ENCODE measurements at regions not wholly inside any gene's neighbourhood (a gene's known extent, or its start where the extent isn't known, plus 50 kb on each side); places are given as distances from the start of the nearest gene placed in this dataset.

DNA sequence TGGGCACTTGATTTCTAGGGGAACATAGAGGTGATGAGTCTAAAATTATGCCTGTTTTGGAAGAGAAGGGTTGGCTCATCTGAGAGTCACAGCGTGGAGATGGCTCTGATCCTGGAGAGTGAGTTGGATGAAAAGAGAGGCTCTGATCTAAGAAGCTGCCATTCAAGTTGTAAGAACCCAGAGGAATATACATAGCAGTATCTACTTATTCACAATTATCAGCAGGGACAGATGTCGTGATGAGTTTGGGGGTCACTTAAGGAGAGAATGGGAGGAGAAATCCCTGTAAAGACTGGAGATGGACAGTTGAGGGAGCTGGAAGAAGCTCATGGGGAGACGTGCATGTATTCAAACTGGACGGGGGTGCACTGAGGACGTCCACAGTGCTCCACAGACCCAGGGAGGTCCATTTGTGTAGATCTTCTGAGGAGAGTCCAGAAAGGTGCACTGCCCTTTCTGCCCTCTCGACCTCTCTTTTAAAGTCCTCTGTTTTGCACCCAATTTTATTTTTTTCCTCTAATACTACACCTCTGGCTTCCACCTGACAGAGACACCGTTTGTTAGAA, 124.7 kb upstream of the SSTR4 start:
- Histone ChIP-seq H3K4me1 (ENCODE audit: insufficient read depth, insufficient read length) (no peaks in the 10 kb centered on the region), H3K9ac (ENCODE audit: insufficient read length, low read depth) (no peak overlapping the region), H3K9me3 (ENCODE audit: insufficient read depth, low read length) (no peaks in the 10 kb centered on the region), H3K27me3 (ENCODE audit: insufficient read depth, insufficient read length) (no peaks in the 10 kb centered on the region), H3K4me3 (ENCODE audit: insufficient read length, low read depth) (no peak overlapping the region), H3K36me3 (ENCODE audit: insufficient read depth, insufficient read length, low read length) (no peaks in the 10 kb centered on the region)
- DNase-seq (ENCODE audit: low read depth, low spot score): no peak
- TF ChIP-seq ZNF274 (IDR thresholded peaks at IDR 0.05; ENCODE audit: low read depth, low read length) (no peak), SUZ12 (IDR thresholded peaks at IDR 0.05; ENCODE audit: extremely low read depth, insufficient read depth, insufficient read length) (no peak), YY1 (IDR thresholded peaks at IDR 0.05; ENCODE audit: insufficient read depth, insufficient read length) (no peak)

DNA sequence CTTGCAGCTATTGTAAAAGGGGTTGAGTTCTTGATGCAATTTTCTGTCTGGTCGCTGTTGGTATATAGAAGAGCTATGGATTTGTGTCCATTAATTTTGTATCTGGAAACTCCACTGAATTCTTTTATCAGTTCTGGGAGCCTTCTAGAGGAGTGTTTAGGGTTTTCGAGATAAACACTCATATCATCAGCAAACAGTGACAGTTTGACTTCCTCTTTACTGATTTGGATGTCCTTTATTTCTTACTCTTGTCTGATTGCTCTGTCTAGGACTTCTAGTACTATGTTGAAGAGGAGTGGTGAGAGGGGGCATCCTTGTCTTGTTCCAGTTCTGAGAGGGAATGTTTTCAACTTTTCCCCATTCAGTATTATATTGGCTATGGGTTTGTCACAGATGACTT, 120.8 kb upstream of the SSTR4 start:
- TF ChIP-seq YY1 (IDR thresholded peaks at IDR 0.05; ENCODE audit: insufficient read depth, insufficient read length) (no peak), SUZ12 (IDR thresholded peaks at IDR 0.05; ENCODE audit: extremely low read depth, insufficient read depth, insufficient read length) (no peak), ZNF274 (IDR thresholded peaks at IDR 0.05; ENCODE audit: low read depth, low read length) (no peak)
- H3K36me3 ChIP-seq (ENCODE audit: insufficient read depth, insufficient read length, low read length): no peaks in the 10 kb centered on the region
- no peaks in the 10 kb centered on the region for H3K9me3 ChIP-seq (ENCODE audit: insufficient read depth, low read length)
- no peak for DNase-seq (ENCODE audit: low read depth, low spot score)
- H3K4me3 ChIP-seq (ENCODE audit: insufficient read length, low read depth): no peak overlapping the region
- no peak overlapping the region for H3K9ac ChIP-seq (ENCODE audit: insufficient read length, low read depth)
- H3K27me3 ChIP-seq (ENCODE audit: insufficient read depth, insufficient read length): no peaks in the 10 kb centered on the region
- no peaks in the 10 kb centered on the region for H3K4me1 ChIP-seq (ENCODE audit: insufficient read depth, insufficient read length)

DNA sequence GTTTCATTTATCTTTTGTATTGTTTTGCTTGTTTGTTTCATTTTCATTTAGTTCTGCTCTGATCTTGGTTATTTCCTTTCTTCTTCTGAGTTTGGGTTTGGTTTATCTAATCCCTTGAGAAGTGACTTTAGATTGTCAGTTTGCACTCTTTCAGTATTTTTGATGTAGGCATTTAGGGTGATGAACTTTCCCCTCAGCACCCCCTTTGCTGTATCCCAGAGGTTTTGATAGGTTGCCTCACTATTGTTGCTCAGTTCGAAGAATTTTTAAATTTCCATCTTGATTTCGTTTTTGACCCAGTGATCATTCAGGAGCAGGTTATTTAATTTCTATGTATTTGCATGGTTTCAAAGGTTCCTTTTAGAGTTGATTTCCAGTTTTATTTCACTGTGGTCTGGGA, 119.6 kb upstream of the SSTR4 start:
- H3K4me3 ChIP-seq (ENCODE audit: insufficient read length, low read depth): no peak overlapping the region
- no peaks in the 10 kb centered on the region for H3K9me3 ChIP-seq (ENCODE audit: insufficient read depth, low read length)
- no peaks in the 10 kb centered on the region for H3K4me1 ChIP-seq (ENCODE audit: insufficient read depth, insufficient read length)
- no peak overlapping the region for H3K9ac ChIP-seq (ENCODE audit: insufficient read length, low read depth)
- DNase-seq (ENCODE audit: low read depth, low spot score): no peak
- no peak for TF ChIP-seq SUZ12 (IDR thresholded peaks at IDR 0.05; ENCODE audit: extremely low read depth, insufficient read depth, insufficient read length)
- TF ChIP-seq YY1 (IDR thresholded peaks at IDR 0.05; ENCODE audit: insufficient read depth, insufficient read length): no peak
- TF ChIP-seq ZNF274 (IDR thresholded peaks at IDR 0.05; ENCODE audit: low read depth, low read length): no peak
- H3K36me3 ChIP-seq (ENCODE audit: insufficient read depth, insufficient read length, low read length): no peaks in the 10 kb centered on the region
- no peaks in the 10 kb centered on the region for H3K27me3 ChIP-seq (ENCODE audit: insufficient read depth, insufficient read length)

DNA sequence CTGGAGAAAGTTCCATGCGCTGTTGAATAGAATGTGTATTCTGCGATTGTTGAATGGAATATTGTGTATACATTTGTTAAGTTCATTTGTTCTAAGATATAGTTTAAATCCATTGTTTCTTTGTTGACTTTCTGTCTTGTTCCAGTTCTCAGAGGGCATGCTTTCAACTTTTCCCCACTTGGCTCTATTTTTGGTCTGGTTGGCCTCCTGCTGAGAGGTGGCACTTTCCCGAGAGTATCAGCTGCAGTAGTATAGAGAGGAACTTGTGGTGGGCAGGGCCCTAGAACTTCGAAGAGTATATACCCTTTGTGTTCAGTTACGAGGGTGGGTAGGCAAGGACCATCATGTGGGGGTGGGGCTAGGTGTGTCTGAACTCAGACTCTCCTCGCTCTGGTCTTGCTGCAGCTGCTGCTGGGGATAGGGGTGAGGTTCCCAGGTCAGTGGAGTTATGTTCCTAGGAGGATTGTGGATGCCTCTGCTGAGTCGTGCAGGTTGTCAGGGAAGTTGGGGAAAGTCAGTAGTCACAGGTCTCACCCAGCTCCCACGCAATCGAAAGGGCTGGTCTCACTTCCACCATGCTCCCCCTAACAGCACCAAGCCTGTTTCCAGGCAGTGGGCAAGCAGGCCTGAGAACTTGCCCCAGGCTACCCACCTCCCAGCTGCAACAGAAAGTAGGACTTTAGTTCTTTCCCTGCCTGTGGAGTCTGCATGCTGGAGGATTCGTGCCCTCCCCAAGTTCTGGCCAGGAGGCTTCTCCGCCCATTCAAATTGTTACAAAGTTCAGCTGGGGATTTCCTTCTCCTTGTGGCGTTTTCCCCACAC, 118.9 kb upstream of the SSTR4 start:
- Histone ChIP-seq H3K36me3 (ENCODE audit: insufficient read depth, insufficient read length, low read length) (no peaks in the 10 kb centered on the region), H3K9me3 (ENCODE audit: insufficient read depth, low read length) (no peaks in the 10 kb centered on the region), H3K9ac (ENCODE audit: insufficient read length, low read depth) (no peak overlapping the region), H3K4me3 (ENCODE audit: insufficient read length, low read depth) (no peak overlapping the region), H3K4me1 (ENCODE audit: insufficient read depth, insufficient read length) (no peaks in the 10 kb centered on the region), H3K27me3 (ENCODE audit: insufficient read depth, insufficient read length) (no peaks in the 10 kb centered on the region)
- TF ChIP-seq SUZ12 (IDR thresholded peaks at IDR 0.05; ENCODE audit: extremely low read depth, insufficient read depth, insufficient read length) (no peak), YY1 (IDR thresholded peaks at IDR 0.05; ENCODE audit: insufficient read depth, insufficient read length) (no peak), ZNF274 (IDR thresholded peaks at IDR 0.05; ENCODE audit: low read depth, low read length) (no peak)
- no peak for DNase-seq (ENCODE audit: low read depth, low spot score)

DNA sequence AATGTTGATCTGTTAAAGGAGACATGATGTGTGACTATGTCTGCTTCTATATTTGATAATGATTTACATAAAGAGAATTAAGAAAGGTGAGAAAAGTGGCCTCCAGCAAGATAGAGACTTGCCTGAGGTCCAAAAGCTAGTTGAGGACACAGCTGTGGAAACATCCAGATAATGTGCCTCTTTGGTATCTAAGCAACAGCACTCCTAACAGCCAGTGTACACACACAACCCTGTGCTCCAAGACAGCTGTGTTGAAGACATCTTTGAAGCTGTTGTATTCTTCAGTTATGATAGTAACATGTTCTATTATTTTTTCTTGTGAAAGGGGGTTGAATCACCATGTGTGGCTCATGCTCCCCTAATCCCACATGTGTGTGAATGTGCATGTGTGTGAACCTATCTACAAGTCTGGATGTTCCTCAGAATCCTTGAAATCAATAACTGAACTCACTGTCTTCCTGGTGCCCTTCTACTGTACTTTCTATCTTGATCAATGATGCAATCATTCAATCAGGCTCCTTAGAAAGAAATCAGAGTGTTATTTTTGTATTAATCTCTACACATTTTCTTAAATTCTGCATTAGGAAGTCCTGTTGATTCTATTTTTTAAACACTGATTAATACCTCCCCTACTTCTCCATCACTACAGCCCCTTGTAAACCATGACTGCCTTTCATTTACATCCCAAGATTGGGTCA, 116.7 kb upstream of the SSTR4 start:
- H3K4me3 ChIP-seq (ENCODE audit: insufficient read length, low read depth): no peak overlapping the region
- TF ChIP-seq YY1 (IDR thresholded peaks at IDR 0.05; ENCODE audit: insufficient read depth, insufficient read length) (no peak), SUZ12 (IDR thresholded peaks at IDR 0.05; ENCODE audit: extremely low read depth, insufficient read depth, insufficient read length) (no peak), ZNF274 (IDR thresholded peaks at IDR 0.05; ENCODE audit: low read depth, low read length) (no peak)
- no peaks in the 10 kb centered on the region for H3K4me1 ChIP-seq (ENCODE audit: insufficient read depth, insufficient read length)
- no peak overlapping the region for H3K9ac ChIP-seq (ENCODE audit: insufficient read length, low read depth)
- no peak for DNase-seq (ENCODE audit: low read depth, low spot score)
- no peaks in the 10 kb centered on the region for H3K9me3 ChIP-seq (ENCODE audit: insufficient read depth, low read length)
- H3K27me3 ChIP-seq (ENCODE audit: insufficient read depth, insufficient read length): no peaks in the 10 kb centered on the region
- H3K36me3 ChIP-seq (ENCODE audit: insufficient read depth, insufficient read length, low read length): no peaks in the 10 kb centered on the region

DNA sequence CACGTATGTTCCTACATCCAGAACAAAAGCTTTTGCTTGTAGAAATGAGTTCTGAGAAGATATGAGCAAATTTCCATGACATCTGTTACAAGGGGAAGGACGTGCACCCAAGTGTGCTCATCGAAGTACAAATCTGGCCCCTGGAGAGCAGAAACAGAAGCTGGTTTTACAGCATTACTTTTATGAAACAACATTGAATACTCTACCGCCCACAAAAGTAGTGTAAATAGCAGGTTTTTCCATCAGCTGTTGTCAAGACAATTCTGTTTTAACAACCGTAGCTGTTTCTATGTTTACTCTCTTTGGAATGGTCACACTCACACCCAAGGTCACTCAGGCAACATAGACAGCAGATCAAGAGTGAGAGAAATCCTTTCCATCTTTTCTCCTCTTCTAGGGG, 114.2 kb upstream of the SSTR4 start:
- H3K27me3 ChIP-seq (ENCODE audit: insufficient read depth, insufficient read length): no peaks in the 10 kb centered on the region
- DNase-seq (ENCODE audit: low read depth, low spot score): no peak
- no peaks in the 10 kb centered on the region for H3K4me1 ChIP-seq (ENCODE audit: insufficient read depth, insufficient read length)

More for the DNA sequence above, 114.2 kb upstream of the SSTR4 start:
- TF ChIP-seq ZNF274 (IDR thresholded peaks at IDR 0.05; ENCODE audit: low read depth, low read length) (no peak), YY1 (IDR thresholded peaks at IDR 0.05; ENCODE audit: insufficient read depth, insufficient read length) (no peak), SUZ12 (IDR thresholded peaks at IDR 0.05; ENCODE audit: extremely low read depth, insufficient read depth, insufficient read length) (no peak)
- H3K36me3 ChIP-seq (ENCODE audit: insufficient read depth, insufficient read length, low read length): no peaks in the 10 kb centered on the region
- no peak overlapping the region for H3K4me3 ChIP-seq (ENCODE audit: insufficient read length, low read depth)
- no peaks in the 10 kb centered on the region for H3K9me3 ChIP-seq (ENCODE audit: insufficient read depth, low read length)
- no peak overlapping the region for H3K9ac ChIP-seq (ENCODE audit: insufficient read length, low read depth)
